ENCODE measurements at regions not wholly inside any gene's neighbourhood (a gene's known extent, or its start where the extent isn't known, plus 50 kb on each side); places are given as distances from the start of the nearest gene placed in this dataset.
"Not testable (repeated sequence)": the region's sequence is repeated elsewhere in the genome, so short reads cannot be mapped to it uniquely, and the experiment has no call there.

DNA sequence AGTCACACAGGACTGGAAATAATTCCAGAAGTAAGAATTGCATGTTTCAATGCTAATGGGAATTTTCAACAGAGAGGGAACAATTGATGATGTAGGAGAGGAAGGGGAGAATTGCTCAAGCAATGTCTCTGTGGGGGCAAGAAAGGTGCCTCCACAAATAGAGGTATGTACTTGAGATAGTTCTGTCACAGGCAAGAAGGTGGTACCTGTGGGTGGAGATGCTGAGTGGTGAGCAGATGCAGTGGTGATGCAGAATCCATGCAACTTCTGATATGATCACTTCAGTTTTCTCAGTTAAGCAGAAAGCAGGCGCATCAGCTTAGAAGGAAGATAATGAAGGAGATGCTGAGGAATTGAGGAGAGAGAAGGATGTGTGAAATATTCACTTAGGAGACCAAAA lies 55.1 kb upstream of the SEC24B start:
- no peak for DNase-seq
- TF ChIP-seq, protein P1, sequence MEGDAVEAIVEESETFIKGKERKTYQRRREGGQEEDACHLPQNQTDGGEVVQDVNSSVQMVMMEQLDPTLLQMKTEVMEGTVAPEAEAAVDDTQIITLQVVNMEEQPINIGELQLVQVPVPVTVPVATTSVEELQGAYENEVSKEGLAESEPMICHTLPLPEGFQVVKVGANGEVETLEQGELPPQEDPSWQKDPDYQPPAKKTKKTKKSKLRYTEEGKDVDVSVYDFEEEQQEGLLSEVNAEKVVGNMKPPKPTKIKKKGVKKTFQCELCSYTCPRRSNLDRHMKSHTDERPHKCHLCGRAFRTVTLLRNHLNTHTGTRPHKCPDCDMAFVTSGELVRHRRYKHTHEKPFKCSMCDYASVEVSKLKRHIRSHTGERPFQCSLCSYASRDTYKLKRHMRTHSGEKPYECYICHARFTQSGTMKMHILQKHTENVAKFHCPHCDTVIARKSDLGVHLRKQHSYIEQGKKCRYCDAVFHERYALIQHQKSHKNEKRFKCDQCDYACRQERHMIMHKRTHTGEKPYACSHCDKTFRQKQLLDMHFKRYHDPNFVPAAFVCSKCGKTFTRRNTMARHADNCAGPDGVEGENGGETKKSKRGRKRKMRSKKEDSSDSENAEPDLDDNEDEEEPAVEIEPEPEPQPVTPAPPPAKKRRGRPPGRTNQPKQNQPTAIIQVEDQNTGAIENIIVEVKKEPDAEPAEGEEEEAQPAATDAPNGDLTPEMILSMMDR (IDR thresholded peaks at IDR 0.05): no peak
- intact Hi-C loops (cut with DNase I): no loop called here
- Histone ChIP-seq H3K9me3 (no peaks in the 10 kb centered on the region), H3K36me3 (no peaks in the 10 kb centered on the region), H3K27me3 (ENCODE audit: low read depth) (no peaks in the 10 kb centered on the region), H3K27ac (no peak overlapping the region), H3K4me1 (no peaks in the 10 kb centered on the region), H3K4me3 (no peak overlapping the region)
- no peak for ATAC-seq

DNA sequence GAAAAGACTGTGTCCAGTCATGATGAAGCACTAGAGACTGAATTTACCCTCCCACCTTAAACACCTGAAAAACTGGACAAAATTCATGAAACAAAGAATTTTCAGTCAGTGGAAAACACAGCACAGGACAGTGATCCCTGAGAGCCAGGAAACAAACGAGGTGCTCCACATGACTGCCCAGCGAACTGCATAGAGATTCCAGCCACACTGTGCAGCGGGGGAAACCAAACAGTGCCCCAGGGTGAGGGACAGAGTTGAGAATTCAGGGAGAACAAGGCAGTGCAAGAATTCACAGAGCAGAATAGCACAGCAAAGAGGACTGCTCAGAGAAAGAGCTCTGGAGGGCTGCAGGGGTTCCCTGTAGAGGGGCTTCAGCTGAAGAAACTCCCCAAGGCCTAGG lies 55.5 kb upstream of the SEC24B start:
- no peak overlapping the region for H3K4me3 ChIP-seq
- no peaks in the 10 kb centered on the region for H3K4me1 ChIP-seq
- no peaks in the 10 kb centered on the region for H3K9me3 ChIP-seq
- intact Hi-C loops (cut with DNase I): no loop called here
- no peak overlapping the region for H3K27ac ChIP-seq
- DNase-seq (no peak), ATAC-seq (no peak)
- TF ChIP-seq, protein P1 (IDR thresholded peaks at IDR 0.05): no peak
- H3K36me3 ChIP-seq: no peaks in the 10 kb centered on the region
- H3K27me3 ChIP-seq (ENCODE audit: low read depth): no peaks in the 10 kb centered on the region

DNA sequence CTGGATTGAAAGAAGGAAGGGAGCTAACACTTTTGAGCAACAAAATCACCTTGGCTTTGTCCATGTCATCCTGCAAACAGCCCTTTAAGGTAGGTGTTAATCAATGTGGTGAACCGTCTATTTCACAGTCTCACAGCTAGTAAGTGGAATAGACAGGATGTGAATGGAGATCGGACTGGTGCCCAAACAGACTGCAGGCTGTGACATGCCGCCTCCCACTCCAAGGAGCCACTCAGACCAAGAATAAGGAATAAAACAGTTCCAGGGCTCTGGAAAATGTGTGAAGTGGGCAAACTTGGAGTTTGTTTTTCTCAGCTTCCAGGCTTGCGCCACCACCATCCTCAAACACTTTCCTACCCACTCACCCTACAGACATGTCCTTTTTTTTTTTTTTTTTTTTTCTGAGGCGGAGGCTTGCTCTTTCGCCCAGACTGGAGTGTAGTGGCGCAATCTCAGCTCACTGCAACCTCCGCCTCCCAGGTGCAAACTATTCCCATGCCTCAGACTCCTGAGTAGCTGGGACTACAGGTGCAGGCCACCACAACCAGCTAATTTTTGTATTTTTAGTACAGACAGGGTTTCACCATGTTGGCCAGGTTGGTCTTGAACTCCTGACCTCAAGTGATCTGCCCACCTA lies 57.7 kb upstream of the SEC24B start:
- intact Hi-C loops (cut with DNase I): no loop called here
- TF ChIP-seq, protein P1 (IDR thresholded peaks at IDR 0.05): no peak
- ATAC-seq (peak; percentile 71 to 84), DNase-seq (peak; percentile 47)
- no peak overlapping the region for H3K4me3 ChIP-seq
- no peaks in the 10 kb centered on the region for H3K9me3 ChIP-seq
- no peaks in the 10 kb centered on the region for H3K27me3 ChIP-seq (ENCODE audit: low read depth)
- no peaks in the 10 kb centered on the region for H3K36me3 ChIP-seq
- no peaks in the 10 kb centered on the region for H3K4me1 ChIP-seq
- H3K27ac ChIP-seq: no peak overlapping the region

DNA sequence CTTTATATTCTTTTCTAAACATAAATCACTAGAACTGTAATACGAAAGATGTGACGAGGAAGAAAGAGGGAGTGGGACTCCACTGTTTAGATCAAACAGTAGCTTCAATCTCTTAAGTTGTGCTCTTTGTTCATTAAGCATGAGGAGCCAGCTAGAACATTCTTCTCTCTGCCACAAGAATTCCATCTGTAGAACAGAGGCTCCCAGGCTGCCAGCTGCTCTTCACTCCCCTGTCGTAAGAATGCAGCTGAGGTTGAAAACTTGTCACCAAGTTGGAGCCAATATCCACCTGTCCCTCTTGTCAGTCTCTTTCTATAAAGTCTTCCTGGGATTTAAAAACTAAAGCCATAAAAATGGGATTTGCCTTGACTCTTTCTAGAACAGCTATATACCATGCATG lies 65.0 kb upstream of the SEC24B start:
- no peaks in the 10 kb centered on the region for H3K4me1 ChIP-seq
- no peaks in the 10 kb centered on the region for H3K27me3 ChIP-seq (ENCODE audit: low read depth)
- ATAC-seq (no peak), DNase-seq (no peak)
- no peak overlapping the region for H3K4me3 ChIP-seq
- no peak overlapping the region for H3K27ac ChIP-seq
- TF ChIP-seq, protein P1 (IDR thresholded peaks at IDR 0.05): no peak
- intact Hi-C loops (cut with DNase I): no loop called here
- H3K9me3 ChIP-seq: no peaks in the 10 kb centered on the region
- no peaks in the 10 kb centered on the region for H3K36me3 ChIP-seq

DNA sequence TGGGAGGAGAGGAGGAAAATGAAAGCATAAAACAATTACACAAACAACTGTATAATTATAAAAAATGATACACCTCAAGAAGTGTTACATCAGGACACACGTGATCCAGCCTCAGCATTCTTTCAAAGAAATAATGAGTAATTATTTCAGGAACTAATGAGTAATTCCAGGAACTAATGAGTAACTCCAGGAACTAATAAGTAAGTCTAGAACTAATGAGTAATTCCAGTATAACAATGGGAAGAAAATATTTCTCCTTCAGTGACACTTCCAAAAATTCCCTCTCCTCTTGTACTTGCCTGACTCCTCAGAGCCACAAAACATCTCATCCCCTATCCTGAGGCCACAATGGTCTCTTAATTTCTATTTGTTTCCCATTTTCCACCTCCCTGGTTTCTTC lies 63.5 kb upstream of the COL25A1 start:
- H3K27ac ChIP-seq: no peak overlapping the region
- ATAC-seq (no peak), DNase-seq (no peak)
- no peaks in the 10 kb centered on the region for H3K27me3 ChIP-seq (ENCODE audit: low read depth)
- TF ChIP-seq, protein P1 (IDR thresholded peaks at IDR 0.05): no peak
- no peaks in the 10 kb centered on the region for H3K4me1 ChIP-seq
- intact Hi-C loops (cut with DNase I): no loop called here
- H3K9me3 ChIP-seq: no peaks in the 10 kb centered on the region
- no peaks in the 10 kb centered on the region for H3K36me3 ChIP-seq
- H3K4me3 ChIP-seq: no peak overlapping the region

DNA sequence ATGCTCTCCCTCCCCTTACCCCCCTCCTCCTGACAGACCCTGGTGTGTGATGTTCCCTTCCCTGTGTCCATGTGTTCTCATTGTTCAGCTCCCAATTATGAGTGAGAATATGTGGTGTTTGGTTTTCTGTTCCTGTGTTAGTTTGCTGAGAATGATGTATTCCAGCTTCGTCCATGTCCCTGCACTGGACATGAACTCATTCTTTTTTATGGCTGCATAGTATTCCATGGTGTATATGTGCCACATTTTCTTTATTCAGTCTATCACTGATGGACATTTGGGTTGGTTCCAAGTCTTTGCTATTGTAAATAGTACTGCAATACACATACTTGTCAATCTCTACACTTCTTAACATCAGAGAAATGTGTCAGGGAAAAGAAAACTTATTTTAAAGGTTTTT lies 62.8 kb upstream of the COL25A1 start:
- H3K27ac ChIP-seq; H3K4me3 ChIP-seq; DNase-seq; intact Hi-C loops (cut with DNase I); H3K4me1 ChIP-seq; H3K27me3 ChIP-seq (ENCODE audit: low read depth); H3K9me3 ChIP-seq; ATAC-seq; H3K36me3 ChIP-seq: not testable (repeated sequence)
